ENCODE measurements at regions not wholly inside any gene's neighbourhood (a gene's known extent, or its start where the extent isn't known, plus 50 kb on each side); places are given as distances from the start of the nearest gene placed in this dataset.

GRCh38 chr2:236744716-236745115 is 175.1 kb downstream of the ACKR3 start:
- DNase-seq (ENCODE audit: low read depth in 2 of 3, low spot score in 1 of 3): no peak

GRCh38 chr2:236745420-236746210 is 176.0 kb downstream of the ACKR3 start:
- DNase-seq (ENCODE audit: low read depth in 2 of 3, low spot score in 1 of 3): no peak

GRCh38 chr2:236746833-236747232 is 177.2 kb downstream of the ACKR3 start:
- DNase-seq (ENCODE audit: low read depth in 2 of 3, low spot score in 1 of 3): no peak

GRCh38 chr2:236747426-236747825 is 177.8 kb downstream of the ACKR3 start:
- no peak for DNase-seq (ENCODE audit: low read depth in 2 of 3, low spot score in 1 of 3)

- no peak for DNase-seq (ENCODE audit: low read depth in 2 of 3, low spot score in 1 of 3)
Measured at GRCh38 chr2:236747925-236748324, 178.3 kb downstream of the ACKR3 start.

- DNase-seq (ENCODE audit: low read depth in 2 of 3, low spot score in 1 of 3): no peak
Measured at GRCh38 chr2:236748385-236748784, 178.8 kb downstream of the ACKR3 start.

GRCh38 chr2:236748801-236749200 is 179.2 kb downstream of the ACKR3 start:
- no peak for DNase-seq (ENCODE audit: low read depth in 2 of 3, low spot score in 1 of 3)

GRCh38 chr2:236749346-236749745 is 179.7 kb downstream of the ACKR3 start:
- DNase-seq (ENCODE audit: low read depth in 2 of 3, low spot score in 1 of 3): no peak

GRCh38 chr2:236752096-236752495 is 182.5 kb downstream of the ACKR3 start:
- DNase-seq (ENCODE audit: low read depth in 2 of 3, low spot score in 1 of 3): no peak

GRCh38 chr2:236753606-236754270 is 184.1 kb downstream of the ACKR3 start:
- no peak for DNase-seq (ENCODE audit: low read depth in 2 of 3, low spot score in 1 of 3)

- DNase-seq (ENCODE audit: low read depth in 2 of 3, low spot score in 1 of 3): no peak
Measured at GRCh38 chr2:236754271-236754944, 184.8 kb downstream of the ACKR3 start.

- no peak for DNase-seq (ENCODE audit: low read depth in 2 of 3, low spot score in 1 of 3)
Measured at GRCh38 chr2:236755278-236755840, 185.7 kb downstream of the ACKR3 start.

- DNase-seq (ENCODE audit: low read depth in 2 of 3, low spot score in 1 of 3): no peak
Measured at GRCh38 chr2:236758406-236758805, 188.8 kb downstream of the ACKR3 start.

- no peak for DNase-seq (ENCODE audit: low read depth in 2 of 3, low spot score in 1 of 3)
Measured at GRCh38 chr2:236760246-236760645, 190.6 kb downstream of the ACKR3 start.

- DNase-seq (ENCODE audit: low read depth in 2 of 3, low spot score in 1 of 3): no peak
Measured at GRCh38 chr2:236761358-236761757, 191.7 kb downstream of the ACKR3 start.

GRCh38 chr2:236762628-236763027 is 193.0 kb downstream of the ACKR3 start:
- DNase-seq (ENCODE audit: low read depth in 2 of 3, low spot score in 1 of 3): no peak

- DNase-seq (ENCODE audit: low read depth in 2 of 3, low spot score in 1 of 3): no peak
Measured at GRCh38 chr2:236763857-236764256, 194.2 kb downstream of the ACKR3 start.

- DNase-seq (ENCODE audit: low read depth in 2 of 3, low spot score in 1 of 3): no peak
Measured at GRCh38 chr2:236764716-236765115, 195.1 kb downstream of the ACKR3 start.

GRCh38 chr2:236765478-236765877 is 195.9 kb downstream of the ACKR3 start:
- no peak for DNase-seq (ENCODE audit: low read depth in 2 of 3, low spot score in 1 of 3)

- DNase-seq (ENCODE audit: low read depth in 2 of 3, low spot score in 1 of 3): no peak
Measured at GRCh38 chr2:236766850-236767249, 197.2 kb downstream of the ACKR3 start.

- no peak for DNase-seq (ENCODE audit: low read depth in 2 of 3, low spot score in 1 of 3)
Measured at GRCh38 chr2:236767941-236768340, 198.3 kb downstream of the ACKR3 start.

All from stimulated activated CD4-positive, alpha-beta T cell treated with anti-CD3 and anti-CD28 coated beads, Interleukin-12 subunit alpha, Interleukin-12 subunit beta, amount 100 ng/mL, for 48 hours (primary cell).